CD14-positive monocyte (primary cell): ENCODE measurements at regions not wholly inside any gene's neighbourhood (a gene's known extent, or its start where the extent isn't known, plus 50 kb on each side); places are given as distances from the start of the nearest gene placed in this dataset.

Experiments used
- DNase-seq, 3 donors: peaks; one replicate each; pipeline ENCODE4 v3.0.0-alpha.2; 2011 to 2022
- H2AFZ ChIP-seq: 2 replicates; pipeline ENCODE4 v1.6.0; 2012; ENCODE audit warnings: mild to moderate bottlenecking, low read depth, low read length, inconsistent platforms; ENCODE audit not compliant: insufficient read depth, poor library complexity, severe bottlenecking
- H3K27ac ChIP-seq, 2 donors: 1 replicate in 1 of 2; 2 replicates in 1 of 2; pipeline ENCODE4 v1.5.1; 2012 to 2013; ENCODE audit warnings: low read length in 2 of 2, control low read depth in 1 of 2, inconsistent platforms in 1 of 2, low read depth in 1 of 2, mild to moderate bottlenecking in 1 of 2
- H3K27me3 ChIP-seq, 2 donors: one replicate each; pipeline versions ENCODE4 v1.6.0 to v1.6.1; 2011 to 2013; ENCODE audit warnings: low read length in 2 of 2; ENCODE audit not compliant: control insufficient read depth in 2 of 2, insufficient read depth in 2 of 2
- H3K36me3 ChIP-seq, 2 donors: replicated peaks in 1 of 2; 1 replicate in 1 of 2; 2 replicates in 1 of 2; pipeline versions ENCODE4 v1.5.1 to v1.6.1; 2012 to 2013; ENCODE audit warnings: low read length in 2 of 2, control low read depth in 1 of 2, inconsistent platforms in 1 of 2, mild to moderate bottlenecking in 1 of 2; ENCODE audit not compliant: insufficient read depth in 2 of 2, control insufficient read depth in 1 of 2
- H3K4me1 ChIP-seq, 2 donors: 1 replicate in 1 of 2; 2 replicates in 1 of 2; pipeline versions ENCODE4 v1.5.1 to v1.6.1; 2012 to 2013; ENCODE audit warnings: low read length in 2 of 2, control low read depth in 1 of 2, inconsistent platforms in 1 of 2, mild to moderate bottlenecking in 1 of 2, moderate library complexity in 1 of 2; ENCODE audit not compliant: insufficient read depth in 2 of 2, control insufficient read depth in 1 of 2
- H3K4me2 ChIP-seq: replicated peaks from 2 replicates; pipeline ENCODE3; 2012; ENCODE audit warnings: low read length, moderate library complexity, mild to moderate bottlenecking; ENCODE audit not compliant: poor library complexity, severe bottlenecking; ENCODE audit errors: extremely low read depth
- H3K4me3 ChIP-seq, 3 experiments: fragments of 200-600 bp in 1 of 3; sonication (generic) in 1 of 3; replicated peaks in 1 of 3; 1 replicate in 2 of 3; 2 replicates in 1 of 3; pipeline ENCODE4 v1.5.1; 2011 to 2013; ENCODE audit warnings: low read length in 3 of 3, mild to moderate bottlenecking in 3 of 3, control low read depth in 2 of 3, low read depth in 2 of 3, inconsistent platforms in 1 of 3, moderate library complexity in 1 of 3
- H3K79me2 ChIP-seq: 2 replicates; pipeline ENCODE4 v1.6.0; 2012; ENCODE audit warnings: mild to moderate bottlenecking, control low read depth, inconsistent platforms, low read length, moderate library complexity; ENCODE audit not compliant: insufficient read depth
- H3K9ac ChIP-seq: 2 replicates; pipeline ENCODE4 v1.6.0; 2017; ENCODE audit warnings: low read length, mild to moderate bottlenecking; ENCODE audit not compliant: insufficient read depth, poor library complexity, severe bottlenecking
- H3K9me3 ChIP-seq, 2 donors: replicated peaks in 1 of 2; 1 replicate in 1 of 2; 2 replicates in 1 of 2; pipeline versions ENCODE4 v1.5.1 to v1.6.1; 2012 to 2013; ENCODE audit warnings: low read length in 2 of 2, control low read depth in 1 of 2; ENCODE audit not compliant: control insufficient read depth in 1 of 2, insufficient read depth in 1 of 2
- H4K20me1 ChIP-seq: 2 replicates; pipeline ENCODE4 v1.6.0; 2012; ENCODE audit warnings: mild to moderate bottlenecking, low read length, control low read depth, moderate library complexity; ENCODE audit not compliant: insufficient read depth
- H3K27ac Mint-ChIP-seq, 7 donors: one replicate each; pipeline ENCODE4 v1.8.0; 2020; ENCODE audit warnings: mild to moderate bottlenecking in 7 of 7, mixed read lengths in 7 of 7, moderate library complexity in 6 of 7, inconsistent platforms in 2 of 7
- H3K27me3 Mint-ChIP-seq, 3 donors: one replicate each; pipeline ENCODE4 v1.8.0; 2021 to 2022; ENCODE audit warnings: low read depth in 3 of 3, mild to moderate bottlenecking in 3 of 3, mixed read lengths in 3 of 3, moderate library complexity in 3 of 3, inconsistent platforms in 1 of 3
- H3K36me3 Mint-ChIP-seq, 2 donors: one replicate each; pipeline ENCODE4 v1.8.0; 2020; ENCODE audit warnings: mixed read lengths in 2 of 2, inconsistent platforms in 1 of 2, mild to moderate bottlenecking in 1 of 2
- H3K4me1 Mint-ChIP-seq: one replicate; pipeline ENCODE4 v1.8.0; 2020; ENCODE audit warnings: mild to moderate bottlenecking, mixed read lengths
- H3K4me3 Mint-ChIP-seq, 2 donors: one replicate each; pipeline ENCODE4 v1.8.0; 2020; ENCODE audit warnings: mild to moderate bottlenecking in 2 of 2, mixed read lengths in 2 of 2, moderate library complexity in 1 of 2
- H3K9me3 Mint-ChIP-seq, 7 donors: one replicate each; pipeline ENCODE4 v1.8.0; 2020 to 2022; ENCODE audit warnings: mixed read lengths in 7 of 7, mild to moderate bottlenecking in 6 of 7, moderate library complexity in 6 of 7, inconsistent platforms in 2 of 7
- CTCF ChIP-seq: fragments of 200-600 bp; IDR thresholded peaks from one replicate; pipeline ENCODE4 v1.8.0; 2022; ENCODE audit warnings: antibody characterized with exemption, mild to moderate bottlenecking
- WGBS: methylation state at CpG from one replicate; pipeline ENCODE4 v1.1.5; 2013; ENCODE audit warnings: missing lambda C conversion rate; ENCODE audit not compliant: insufficient coverage; 5-methylcytosine and 5-hydroxymethylcytosine counted together
- intact Hi-C, 2 donors: fragments of 100-400 bp; cut with micrococcal nuclease; formaldehyde crosslinking; loops; one replicate each; pipeline versions ENCODE4 v1.15.0 to v1.15.1; 2023

DNA sequence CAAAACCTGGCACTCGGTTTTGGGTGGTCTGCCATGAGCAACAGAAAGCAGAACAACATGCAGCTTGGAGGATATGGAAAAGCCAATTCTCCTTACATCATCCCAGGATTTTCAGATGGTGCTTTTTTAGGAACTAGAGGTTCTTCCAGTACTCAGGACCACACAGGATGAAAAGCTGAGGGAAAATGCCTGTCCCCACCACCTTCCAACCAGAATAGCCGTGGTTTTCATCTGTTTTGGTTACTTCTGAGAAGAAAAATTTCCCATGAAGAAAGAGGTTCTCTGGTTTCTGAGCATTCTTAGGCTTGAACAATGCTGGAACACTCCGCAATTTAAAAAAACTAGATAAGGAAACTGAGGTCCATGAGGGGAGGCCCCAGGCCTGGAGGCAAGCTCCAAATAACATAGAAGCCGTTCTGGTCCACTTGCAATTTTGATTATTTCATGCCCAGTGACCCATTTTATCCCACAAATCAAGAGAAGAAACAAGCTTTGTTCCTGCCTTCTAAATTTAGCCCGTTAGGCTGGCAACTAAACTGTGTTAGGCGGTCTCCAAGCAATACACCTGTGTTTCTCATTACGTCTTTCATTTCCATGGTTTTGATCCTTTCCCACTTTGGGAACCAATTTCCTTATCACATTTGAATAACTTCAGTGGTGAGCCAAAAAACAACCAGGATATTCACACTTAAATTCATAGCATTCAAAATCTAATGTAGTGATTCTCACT is 79.2 kb upstream of the SPIN1 start:
- H3K27me3 ChIP-seq, result no peaks in the 10 kb centered on the region
- no peak for TF ChIP-seq CTCF
- no peaks in the 10 kb centered on the region for H3K79me2 ChIP-seq
- no peak for DNase-seq
- no peak overlapping the region for H3K4me3 Mint-ChIP-seq
- WGBS, result 100% methylated on average over 3 of the region's 7 CpGs
- H3K27me3 Mint-ChIP-seq, result peaks cover 0 to 4% (median 3%) of the 10 kb centered on the region in 3 donors
- no peaks in the 10 kb centered on the region for H4K20me1 ChIP-seq
- H3K36me3 Mint-ChIP-seq, result no peaks in the 10 kb centered on the region
- no peaks in the 10 kb centered on the region for H3K9me3 ChIP-seq
- peaks cover 0 to 5% of the 10 kb centered on the region in 2 donors for H3K4me1 ChIP-seq
- H2AFZ ChIP-seq, result no peak overlapping the region
- no peaks in the 10 kb centered on the region for H3K36me3 ChIP-seq
- no peak overlapping the region for H3K4me3 ChIP-seq
- peak overlapping the region in 1 of 7 donors; percentile 3 for H3K27ac Mint-ChIP-seq
- intact Hi-C loops, result no loop called here
- no peak overlapping the region for H3K9ac ChIP-seq
- peaks cover 11% of the 10 kb centered on the region for H3K4me1 Mint-ChIP-seq
- no peak overlapping the region for H3K27ac ChIP-seq
- peaks cover 0 to 2% (median 0%) of the 10 kb centered on the region in 7 donors for H3K9me3 Mint-ChIP-seq
- no peak overlapping the region for H3K4me2 ChIP-seq

- Histone ChIP-seq H3K4me3 (no peak overlapping the region), H4K20me1 (no peaks in the 10 kb centered on the region), H3K9me3 (no peaks in the 10 kb centered on the region), H3K4me2 (no peak overlapping the region), H3K4me1 (peaks cover 0 to 5% of the 10 kb centered on the region in 2 donors), H3K27me3 (no peaks in the 10 kb centered on the region), H3K79me2 (no peaks in the 10 kb centered on the region), H3K36me3 (no peaks in the 10 kb centered on the region), H3K27ac (no peak overlapping the region), H3K9ac (no peak overlapping the region), H2AFZ (no peak overlapping the region)
- 100% methylated on average over 5 of the region's 7 CpGs for WGBS
- Mint-ChIP-seq H3K27ac (no peak overlapping the region), H3K4me3 (no peak overlapping the region), H3K27me3 (peaks cover 0 to 4% (median 3%) of the 10 kb centered on the region in 3 donors), H3K36me3 (no peaks in the 10 kb centered on the region), H3K9me3 (peaks cover 0 to 2% (median 0%) of the 10 kb centered on the region in 7 donors), H3K4me1 (peaks cover 11% of the 10 kb centered on the region)
- no peak for DNase-seq
- intact Hi-C loops, result no loop called here
- no peak for TF ChIP-seq CTCF
Observed at GRCh38 chr9:88307136-88307535, 81.1 kb upstream of the SPIN1 start.
